ENCODE measurements at regions not wholly inside any gene's neighbourhood (a gene's known extent, or its start where the extent isn't known, plus 50 kb on each side); places are given as distances from the start of the nearest gene placed in this dataset.

- DNase-seq = no peak
These were observed 174.0 kb downstream of the THBS2 start for GRCh38 chr6:169079650-169080049.

DNA sequence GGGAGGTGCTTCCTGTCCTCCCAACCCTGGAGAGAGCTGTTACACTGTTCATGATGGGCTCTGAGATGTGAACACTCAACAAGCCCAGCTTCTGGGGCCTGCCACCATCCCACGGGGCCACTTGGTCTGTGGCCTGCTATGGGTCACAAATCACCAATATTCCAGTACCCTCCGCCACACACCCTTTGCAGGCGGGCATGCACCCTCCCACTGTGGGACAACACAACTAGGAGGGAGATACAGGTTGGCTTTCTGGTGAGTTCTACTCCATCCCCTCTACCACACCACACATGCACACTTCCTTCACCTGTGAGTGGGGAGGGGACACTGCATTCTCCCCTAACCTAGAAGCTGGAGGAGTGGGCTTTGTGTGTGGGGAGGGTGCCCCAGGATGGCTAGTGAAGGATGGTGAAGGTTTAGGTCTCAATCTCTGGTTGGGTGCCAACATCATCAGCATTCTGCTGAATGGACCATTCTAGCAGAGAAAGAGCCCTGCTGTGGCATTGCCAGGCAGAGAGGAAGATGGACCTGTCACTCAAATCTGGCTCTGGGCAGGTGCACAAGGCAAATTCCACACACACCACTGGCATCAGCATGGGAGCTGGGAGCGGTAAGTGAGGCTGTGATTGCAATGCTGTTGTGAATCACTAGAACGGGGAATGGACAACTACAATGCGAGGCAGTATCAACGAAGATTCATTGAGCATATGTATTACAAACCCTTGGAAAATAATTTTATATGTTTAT lies 175.1 kb downstream of the THBS2 start:
- DNase-seq = no peak

DNA sequence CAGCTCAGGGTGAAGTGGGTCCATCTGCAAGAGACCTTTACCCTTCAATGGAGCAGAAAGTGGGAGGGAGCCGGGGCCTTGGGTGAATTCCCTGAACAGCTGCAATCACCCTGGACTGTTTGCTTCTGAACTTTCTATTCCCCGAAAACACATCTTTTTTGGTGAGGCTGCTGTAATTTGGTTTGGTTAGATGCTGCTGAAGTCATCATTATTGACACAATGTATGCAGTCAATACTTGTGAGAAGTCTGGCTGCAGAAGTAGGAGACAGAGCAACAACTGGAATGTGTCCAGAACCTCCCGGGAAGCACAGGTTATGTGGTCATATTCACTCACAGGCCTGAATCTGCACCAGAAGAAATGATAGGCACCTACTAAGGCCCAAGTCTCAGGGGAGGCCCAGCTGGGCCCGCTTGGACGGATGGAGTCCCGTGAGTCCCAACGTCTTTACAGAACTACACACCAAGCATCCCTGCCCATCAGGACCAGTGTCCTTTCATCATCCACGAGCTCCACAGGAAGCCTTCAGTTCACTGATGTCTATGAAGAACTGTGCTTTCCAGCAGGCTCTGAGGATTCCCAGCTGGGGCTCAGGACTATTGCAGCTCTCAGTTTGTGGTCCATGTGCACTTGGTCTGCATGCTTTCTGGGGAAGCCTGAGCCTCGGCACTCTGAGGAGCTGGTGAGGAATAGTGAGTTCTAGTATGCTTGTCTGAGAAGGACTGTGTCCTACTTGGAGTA lies 177.6 kb downstream of the THBS2 start:
- DNase-seq = no peak

DNA sequence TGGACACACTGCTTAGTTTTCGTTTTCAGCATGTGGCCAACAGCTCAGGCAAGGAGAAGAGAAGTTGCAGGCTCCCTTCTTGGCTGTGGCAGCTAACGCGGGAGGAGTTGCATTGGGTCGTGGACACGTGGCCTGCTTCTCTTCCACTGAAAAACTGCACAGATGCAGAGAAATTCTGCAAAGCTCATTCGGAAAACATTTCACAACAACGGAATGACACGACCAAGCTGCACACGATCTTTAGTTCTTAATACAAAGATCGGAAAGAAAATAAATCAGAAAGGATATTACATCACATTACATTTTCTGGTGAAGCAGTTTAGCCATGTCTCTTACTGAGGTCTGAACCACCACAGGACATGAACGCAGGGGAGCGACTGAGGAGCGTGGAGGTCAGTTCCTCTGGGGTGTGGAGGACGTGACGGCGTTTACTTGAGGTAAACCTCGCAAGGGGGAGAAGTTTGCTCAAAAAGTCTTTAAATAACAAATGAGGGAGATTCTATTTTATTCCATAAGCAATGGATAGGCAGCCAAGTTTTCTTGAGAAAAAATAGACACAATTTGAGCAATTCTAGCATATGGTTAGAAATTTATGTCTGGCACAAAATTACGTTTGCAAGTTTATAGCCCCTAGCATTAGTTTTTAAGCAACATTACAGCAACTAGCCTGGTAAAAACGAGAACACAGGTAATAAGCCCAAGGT lies 178.3 kb downstream of the THBS2 start:
- no peak for DNase-seq

- DNase-seq = no peak
These were observed 179.1 kb downstream of the THBS2 start for GRCh38 chr6:169074526-169074925.

- no peak for DNase-seq
These were observed 180.3 kb downstream of the THBS2 start for GRCh38 chr6:169073311-169073710.

DNA sequence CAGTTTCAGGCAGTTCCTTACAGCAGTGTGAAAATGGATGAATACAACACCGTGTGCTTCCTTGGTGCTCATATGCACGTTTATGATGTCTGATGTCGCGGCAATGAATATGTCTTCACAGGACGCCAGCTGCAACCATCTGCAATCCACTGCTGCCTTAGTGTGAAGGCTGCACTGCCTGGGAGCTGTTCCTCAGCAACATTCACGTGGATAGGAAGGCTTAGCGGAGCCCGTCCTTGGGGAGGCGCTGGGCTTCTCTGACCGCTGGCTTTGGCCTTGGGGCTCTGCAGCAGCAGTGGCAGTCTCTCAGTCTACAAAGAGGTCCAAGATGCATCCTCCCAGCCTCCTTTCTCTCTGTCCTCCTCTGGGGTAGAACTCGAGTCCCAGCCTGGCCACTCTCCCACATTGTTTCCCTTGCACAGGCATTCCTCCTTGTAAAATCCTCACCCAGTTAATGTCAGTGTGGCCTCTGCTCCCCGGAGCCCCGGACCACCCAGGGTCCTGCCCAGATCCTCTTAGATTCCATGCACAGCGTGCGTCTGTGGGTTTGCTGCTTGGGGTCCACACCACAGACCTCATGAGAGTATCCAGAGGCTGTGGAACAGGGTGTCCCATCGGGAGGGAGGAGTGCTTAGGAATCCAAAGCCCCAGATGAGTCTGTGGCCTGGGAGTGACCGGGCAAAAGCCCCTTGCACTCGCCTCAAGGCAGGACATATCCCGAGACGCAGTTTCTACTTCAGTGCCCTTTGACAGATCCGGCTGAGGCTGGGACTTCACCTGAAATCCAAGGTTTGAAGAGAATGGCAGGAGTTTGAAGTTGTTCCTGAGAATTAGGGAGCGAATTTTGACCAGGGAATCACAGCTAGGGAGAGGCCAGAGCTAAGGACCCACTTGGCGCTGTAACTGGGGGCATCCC lies 181.3 kb downstream of the THBS2 start:
- DNase-seq = no peak

DNA sequence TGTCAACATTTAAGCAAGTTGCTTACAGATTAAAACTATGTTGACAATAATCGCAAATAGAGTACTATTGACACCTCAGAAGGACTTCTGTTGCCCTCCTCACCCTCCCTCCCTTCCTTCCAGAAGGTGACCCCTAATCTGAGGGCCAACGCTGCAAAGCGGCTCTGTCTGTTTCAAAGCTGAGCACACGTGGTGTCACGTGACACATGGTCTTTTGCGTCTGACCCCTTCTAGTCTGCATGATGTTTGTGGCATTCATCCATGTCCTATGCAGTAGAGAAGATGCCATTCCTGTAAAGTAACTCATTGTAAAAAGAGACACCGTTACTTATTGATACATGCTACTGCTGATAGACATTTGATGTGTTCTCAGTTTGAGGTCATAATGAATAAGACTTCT lies 182.3 kb downstream of the THBS2 start:
- no peak for DNase-seq

GRCh38 chr6:169070506-169071176 lies 183.0 kb downstream of the THBS2 start:
- DNase-seq = no peak

- DNase-seq = no peak
These were observed 184.3 kb downstream of the THBS2 start for GRCh38 chr6:169069356-169069755.

DNA sequence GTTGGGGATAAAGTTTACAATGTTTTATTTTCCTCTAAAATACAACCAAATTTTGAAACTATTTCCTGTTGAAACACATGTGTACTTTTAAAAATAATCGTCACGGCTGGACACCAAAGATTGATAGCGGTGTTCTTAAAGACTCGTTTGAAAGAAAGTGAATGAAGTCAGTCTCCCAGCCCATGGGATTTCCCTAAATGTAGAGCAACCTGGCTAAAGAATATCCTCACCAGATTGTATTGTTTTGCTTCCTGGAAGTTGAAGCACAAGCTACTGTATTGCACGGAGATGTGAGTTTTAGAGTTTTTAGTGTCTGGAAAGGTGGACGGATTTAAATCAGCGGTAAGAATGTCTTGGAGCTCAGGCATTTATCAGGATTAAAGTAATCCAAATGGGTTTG lies 189.5 kb downstream of the THBS2 start:
- DNase-seq = no peak

DNA sequence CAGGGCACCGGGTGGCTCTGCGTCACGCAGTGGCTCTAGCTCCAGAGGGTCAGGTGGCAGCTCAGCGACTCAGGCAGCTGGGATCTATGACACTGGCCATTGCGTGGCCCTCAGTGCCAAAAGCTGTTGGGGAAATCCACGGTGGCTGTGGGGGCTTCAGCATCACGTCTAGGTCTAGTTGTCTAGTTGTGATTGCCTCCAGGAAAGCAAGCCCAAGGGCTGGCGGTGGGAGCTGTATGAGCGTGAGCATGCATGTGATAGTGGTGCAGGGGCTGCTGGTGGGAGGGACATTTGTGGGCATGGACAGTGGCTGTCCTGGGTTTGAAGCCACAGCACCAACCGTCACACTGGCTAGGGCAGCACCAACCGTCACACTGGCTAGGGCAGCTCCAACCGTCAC lies 191.4 kb downstream of the THBS2 start:
- no peak for DNase-seq

DNA sequence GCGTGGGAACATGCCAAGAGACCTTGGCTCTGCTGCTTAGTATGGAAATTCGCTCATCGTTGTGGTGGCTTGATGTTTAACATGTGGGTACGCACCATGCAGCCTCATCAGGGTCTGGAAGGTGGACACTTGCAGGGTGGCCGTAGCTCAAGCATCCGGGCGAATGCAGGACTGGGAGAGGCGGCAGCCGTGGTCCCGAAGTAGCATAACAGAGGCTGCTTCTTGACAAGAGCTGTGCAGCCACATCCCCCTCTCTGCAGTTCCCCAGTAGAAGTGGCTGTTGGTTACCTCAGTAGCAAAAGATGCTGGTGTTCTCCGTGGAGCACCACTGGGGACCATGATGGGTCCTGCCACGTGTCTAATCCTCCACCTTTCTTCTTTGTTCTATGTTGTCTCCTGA lies 195.0 kb downstream of the THBS2 start:
- DNase-seq = no peak

DNA sequence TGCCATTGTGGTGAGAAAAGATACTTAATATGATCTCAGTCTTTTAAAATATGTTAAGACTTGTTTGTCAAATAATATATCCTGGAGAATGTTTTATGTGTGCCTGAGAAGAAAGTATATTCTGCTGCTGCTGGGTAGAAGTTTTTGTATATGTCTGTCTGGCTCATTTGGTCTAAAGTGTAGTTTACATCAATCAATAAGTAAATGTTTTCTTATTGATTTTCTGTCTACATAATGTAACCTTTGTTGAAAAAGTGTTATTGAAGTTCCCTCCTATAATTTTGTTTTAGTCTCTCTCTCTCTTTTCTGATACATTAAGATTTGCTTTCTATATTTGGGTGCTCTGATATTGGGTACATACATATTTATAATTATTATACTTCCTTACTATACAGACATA lies 201.2 kb downstream of the THBS2 start:
- no peak for DNase-seq

- DNase-seq = no peak
These were observed 202.3 kb downstream of the THBS2 start for GRCh38 chr6:169051371-169051770.

- no peak for DNase-seq
These were observed 204.8 kb downstream of the THBS2 start for GRCh38 chr6:169048865-169049205.

GRCh38 chr6:169048185-169048864 lies 205.3 kb downstream of the THBS2 start:
- no peak for DNase-seq

DNA sequence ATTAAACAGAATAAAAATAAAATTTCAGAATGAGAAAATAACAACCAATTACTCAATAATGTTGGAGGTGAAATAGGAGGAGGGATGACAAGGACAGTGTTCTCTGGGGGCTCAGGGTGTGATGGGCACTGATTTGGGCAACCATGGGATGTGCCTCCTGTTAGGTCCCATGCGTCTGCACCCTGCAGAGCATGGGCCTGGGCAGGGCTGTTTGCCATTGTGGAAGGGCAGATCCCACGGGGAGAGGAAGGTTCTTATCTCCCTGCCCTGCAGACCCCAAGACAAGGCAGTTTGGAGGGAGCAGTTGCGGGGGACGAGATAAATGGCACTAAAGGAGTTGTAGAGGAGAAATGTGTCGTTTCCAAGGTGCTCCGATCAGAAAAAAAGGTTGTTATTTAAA lies 206.3 kb downstream of the THBS2 start:
- no peak for DNase-seq

- no peak for DNase-seq
These were observed 207.0 kb downstream of the THBS2 start for GRCh38 chr6:169046483-169047192.

GRCh38 chr6:169046021-169046420 lies 207.6 kb downstream of the THBS2 start:
- DNase-seq = no peak

DNA sequence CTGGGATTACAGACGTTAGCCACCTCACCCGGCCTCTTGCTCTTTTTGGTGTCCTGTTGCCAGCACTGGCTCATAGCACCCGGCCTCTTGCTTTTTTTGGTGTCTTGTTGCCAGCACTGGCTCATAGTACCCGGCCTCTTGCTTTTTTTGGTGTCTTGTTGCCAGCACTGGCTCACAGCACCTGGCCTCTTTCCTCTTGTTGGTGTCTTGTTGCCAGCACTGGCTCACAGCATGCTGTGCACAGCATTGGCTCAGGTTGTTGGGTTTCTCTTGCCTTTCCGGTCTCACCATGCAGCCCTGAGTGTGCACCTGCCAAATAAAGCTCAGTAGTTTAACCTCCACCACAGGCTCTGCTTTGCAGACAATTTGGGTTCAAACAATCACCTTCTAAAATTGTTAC lies 208.2 kb downstream of the THBS2 start:
- DNase-seq = peak; percentile 58

All from NCI-H2107 (cell line).